Esophagus muscularis mucosa (tissue), 4 donors: ENCODE measurements at regions not wholly inside any gene's neighbourhood (a gene's known extent, or its start where the extent isn't known, plus 50 kb on each side); places are given as distances from the start of the nearest gene placed in this dataset.

Source experiments
- CTCF ChIP-seq, 3 experiments: fragments of 200-600 bp in 2 of 3; fragments of 450-650 bp in 1 of 3; sonication (generic) in 2 of 3; IDR thresholded peaks; one replicate each; pipeline ENCODE4 v1.5.1; 2017 to 2019; ENCODE audit warnings: antibody characterized with exemption in 3 of 3, mild to moderate bottlenecking in 2 of 3, moderate library complexity in 1 of 3
- EP300 ChIP-seq: sonication (generic); formaldehyde crosslinking; IDR thresholded peaks from one replicate; pipeline ENCODE4 v1.6.1; 2017; ENCODE audit warnings: antibody characterized with exemption
- POLR2A ChIP-seq: fragments of 450-650 bp; IDR thresholded peaks from one replicate; pipeline ENCODE4 v1.6.1; 2017; ENCODE audit warnings: antibody characterized with exemption, moderate library complexity, mild to moderate bottlenecking, low read depth
- POLR2AphosphoS5 ChIP-seq, 2 donors: sonication (generic); formaldehyde crosslinking; IDR thresholded peaks; one replicate each; pipeline ENCODE4 v1.6.1; 2017; ENCODE audit warnings: antibody characterized with exemption in 2 of 2

- TF ChIP-seq CTCF (IDR thresholded peaks at IDR 0.05) (no peak), POLR2A (no peak), POLR2AphosphoS5 (IDR thresholded peaks at IDR 0.05) (no peak), EP300 (no peak)
These were observed 118.9 kb upstream of the EGR2 start for GRCh38 chr10:62935022-62935421.
